ENCODE measurements at regions not wholly inside any gene's neighbourhood (a gene's known extent, or its start where the extent isn't known, plus 50 kb on each side); places are given as distances from the start of the nearest gene placed in this dataset.

DNA sequence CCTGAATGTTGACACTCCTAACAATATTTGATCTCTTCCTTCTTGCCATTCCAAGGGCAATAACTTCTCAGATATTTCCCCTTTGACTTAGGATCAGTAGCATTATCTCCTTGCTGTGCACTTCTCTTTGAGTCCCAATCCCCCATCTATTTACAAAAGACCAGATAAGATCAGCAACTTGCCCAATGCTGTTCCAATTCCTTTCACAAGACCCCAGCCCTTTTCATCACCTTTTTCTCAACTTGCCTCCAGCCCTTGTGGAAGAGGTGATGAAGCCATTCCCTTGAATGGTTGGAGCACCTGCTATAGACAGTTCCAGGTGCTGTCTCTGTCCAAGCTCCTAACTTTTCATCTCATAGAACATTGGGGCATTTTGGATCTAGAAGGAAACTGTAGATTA lies 51.1 kb upstream of the ARID5B start:
- Histone ChIP-seq H3K4me3 (ENCODE audit: low read depth, low read length, poor library complexity, severe bottlenecking) (no peak overlapping the region), H3K4me1 (ENCODE audit: insufficient read depth, low read length, severe bottlenecking) (no peaks in the 10 kb centered on the region), H3K9me2 (ENCODE audit: low read depth, low read length) (no peaks in the 10 kb centered on the region), H3K36me3 (ENCODE audit: insufficient read depth, low read length) (no peaks in the 10 kb centered on the region), H3K27ac (ENCODE audit: low read depth, low read length, poor library complexity, severe bottlenecking) (no peak overlapping the region), H2AFZ (ENCODE audit: low read length) (no peak overlapping the region), H3K9ac (ENCODE audit: low read length) (no peak overlapping the region), H3K79me2 (ENCODE audit: insufficient read depth, low read length) (no peaks in the 10 kb centered on the region), H3F3A (ENCODE audit: insufficient read depth, low read length) (no peaks in the 10 kb centered on the region), H3K4me2 (ENCODE audit: low read length) (no peak overlapping the region), H3K9me3 (ENCODE audit: low read length) (no peaks in the 10 kb centered on the region), H4K20me1 (ENCODE audit: insufficient read depth, low read length) (no peaks in the 10 kb centered on the region), H3K27me3 (ENCODE audit: insufficient read depth, low read length) (no peaks in the 10 kb centered on the region; the same call in 1 of the 2 replicates)
- no peak for TF ChIP-seq CTCF (IDR thresholded peaks at IDR 0.05; ENCODE audit: low read length)
- no peak for TF ChIP-seq EZH2 (IDR thresholded peaks at IDR 0.05; ENCODE audit: borderline replicate concordance, low read length)
